ENCODE measurements at regions not wholly inside any gene's neighbourhood (a gene's known extent, or its start where the extent isn't known, plus 50 kb on each side); places are given as distances from the start of the nearest gene placed in this dataset.

GRCh38 chr14:105864116-105864515 lies 337.7 kb downstream of the TMEM121 start:
- Mint-ChIP-seq H3K36me3 (ENCODE audit: low read depth) (peaks cover 32% of the 10 kb centered on the region), H3K27me3 (ENCODE audit: insufficient read depth, low read depth, poor library complexity) (peaks cover 4% of the 10 kb centered on the region), H3K27ac (no peak overlapping the region), H3K9me3 (peaks cover 82% of the 10 kb centered on the region), H3K4me1 (no peaks in the 10 kb centered on the region), H3K4me3 (no peak overlapping the region)
- no peaks in the 10 kb centered on the region for H3K4me1 ChIP-seq (ENCODE audit: insufficient read depth)
- H3K36me3 ChIP-seq (ENCODE audit: insufficient read depth), result no peaks in the 10 kb centered on the region
- H3K27me3 ChIP-seq (ENCODE audit: insufficient read depth), result no peaks in the 10 kb centered on the region
- no peak for ATAC-seq
- H4K20me1 ChIP-seq (replicated peaks; ENCODE audit: insufficient read depth), result no peaks in the 10 kb centered on the region
- H3K9me2 ChIP-seq (ENCODE audit: insufficient read depth), result no peaks in the 10 kb centered on the region
- TF ChIP-seq STAT1 (IDR thresholded peaks at IDR 0.05; ENCODE audit: unreplicated experiment), result no peak
- no peak for TF ChIP-seq ZNF462 (CRISPR knock-in tag; IDR thresholded peaks at IDR 0.05)
- TF ChIP-seq EZH2 (IDR thresholded peaks at IDR 0.05; ENCODE audit: low read depth, unreplicated experiment), result no peak
- no peak for TF ChIP-seq ETS1 (IDR thresholded peaks at IDR 0.05)
- no peak overlapping the region for H3K4me3 ChIP-seq
- no peaks in the 10 kb centered on the region for H3F3A ChIP-seq (replicated peaks; ENCODE audit: low read depth)
- DNase-seq (ENCODE audit: low spot score), result no peak
- no peaks in the 10 kb centered on the region for H3K79me2 ChIP-seq (replicated peaks; ENCODE audit: insufficient read depth)
- no peak overlapping the region for H3K27ac ChIP-seq (ENCODE audit: low read depth)
- H2AFZ ChIP-seq, result no peak overlapping the region
- no peak overlapping the region for H3K4me2 ChIP-seq

GRCh38 chr14:105864651-105865265 lies 338.4 kb downstream of the TMEM121 start:
- Histone ChIP-seq H4K20me1 (replicated peaks; ENCODE audit: insufficient read depth) (no peaks in the 10 kb centered on the region), H3K4me2 (no peak overlapping the region), H3K36me3 (ENCODE audit: insufficient read depth) (no peaks in the 10 kb centered on the region; the same call in 1 of the 2 replicates), H3K79me2 (replicated peaks; ENCODE audit: insufficient read depth) (no peaks in the 10 kb centered on the region), H3K27ac (ENCODE audit: low read depth) (no peak overlapping the region), H3K4me3 (no peak overlapping the region), H3K4me1 (ENCODE audit: insufficient read depth) (no peaks in the 10 kb centered on the region), H3K9me2 (ENCODE audit: insufficient read depth) (no peaks in the 10 kb centered on the region), H3K27me3 (ENCODE audit: insufficient read depth) (no peaks in the 10 kb centered on the region), H2AFZ (no peak overlapping the region), H3F3A (replicated peaks; ENCODE audit: low read depth) (no peaks in the 10 kb centered on the region)
- Mint-ChIP-seq H3K27ac (no peak overlapping the region), H3K27me3 (ENCODE audit: insufficient read depth, low read depth, poor library complexity) (peaks cover 4% of the 10 kb centered on the region), H3K36me3 (ENCODE audit: low read depth) (peaks cover 32% of the 10 kb centered on the region), H3K4me1 (no peaks in the 10 kb centered on the region), H3K9me3 (peaks cover 82% of the 10 kb centered on the region), H3K4me3 (no peak overlapping the region)
- no peak for ATAC-seq
- DNase-seq (ENCODE audit: low spot score), result no peak
- no peak for TF ChIP-seq ETS1 (IDR thresholded peaks at IDR 0.05)
- no peak for TF ChIP-seq ZNF331 (CRISPR knock-in tag; IDR thresholded peaks at IDR 0.05; ENCODE audit: low read depth)
- TF ChIP-seq JUNB (IDR thresholded peaks at IDR 0.05; ENCODE audit: unreplicated experiment), result no peak
- no peak for TF ChIP-seq ZNF114 (CRISPR knock-in tag; IDR thresholded peaks at IDR 0.05)
